AG09309 (cell line): ENCODE measurements at regions not wholly inside any gene's neighbourhood (a gene's known extent, or its start where the extent isn't known, plus 50 kb on each side); places are given as distances from the start of the nearest gene placed in this dataset.
"Not testable (repeated sequence)": the region's sequence is repeated elsewhere in the genome, so short reads cannot be mapped to it uniquely, and the experiment has no call there.

Experiments
- DNase-seq: peaks from one replicate; pipeline ENCODE4 v3.0.0-alpha.2; 2010; ENCODE audit warnings: low read depth
- H3K4me3 ChIP-seq: 2 replicates; pipeline ENCODE4 v1.5.1; 2011; ENCODE audit warnings: mild to moderate bottlenecking, low read depth, low read length, moderate library complexity; ENCODE audit not compliant: control insufficient read depth
- CTCF ChIP-seq: IDR thresholded peaks from 2 replicates; pipeline ENCODE4 v1.5.1; 2011; ENCODE audit warnings: mild to moderate bottlenecking, low read depth, low read length, inconsistent platforms; ENCODE audit not compliant: insufficient read depth, control insufficient read depth; ENCODE audit errors: missing control alignments

DNA sequence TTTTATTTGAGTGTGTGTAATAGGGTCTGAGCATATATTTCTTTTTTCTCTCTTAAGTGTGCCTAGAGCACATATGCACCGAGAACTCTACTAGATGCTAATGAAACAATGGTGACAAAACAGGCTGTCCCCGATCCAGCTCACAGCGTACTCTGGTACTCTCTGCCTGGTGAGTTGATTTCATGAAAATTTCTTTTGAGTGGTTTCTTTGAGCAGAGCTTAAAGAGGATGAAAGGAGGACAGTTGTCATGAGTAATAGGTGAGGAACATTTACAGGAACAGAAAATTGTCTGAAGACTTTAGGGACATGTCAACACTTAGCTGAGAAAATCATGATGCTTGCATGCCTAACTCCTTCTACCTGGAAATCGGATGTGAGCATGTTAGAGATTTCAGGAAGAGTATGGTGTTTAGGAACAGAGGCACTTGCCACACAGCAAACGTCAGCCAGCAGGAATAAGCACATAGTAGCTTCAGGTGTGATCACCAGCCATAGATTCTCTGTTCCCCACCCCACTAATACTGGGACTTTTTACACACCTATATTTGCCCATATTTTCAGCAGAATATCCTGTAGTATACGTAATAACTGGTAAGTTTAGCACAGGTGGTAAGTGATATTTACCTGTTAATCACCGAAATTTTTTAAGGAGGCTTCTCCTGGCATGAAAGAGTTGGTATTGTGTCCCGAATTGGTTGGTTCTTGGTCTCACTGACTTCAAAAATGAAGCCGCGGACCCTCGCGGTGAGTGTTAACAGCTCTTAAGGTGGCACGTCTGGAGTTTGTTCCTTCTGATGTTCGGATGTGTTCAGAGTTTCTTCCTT, 111.1 kb downstream of the ZNF330 start:
- no peak for TF ChIP-seq CTCF
- H3K4me3 ChIP-seq, result no peak overlapping the region
- no peak for DNase-seq

GRCh38 chr4:141332359-141333181, 111.9 kb downstream of the ZNF330 start:
- not testable (repeated sequence) for DNase-seq, H3K4me3 ChIP-seq

- H3K4me3 ChIP-seq, result peak overlapping the region; percentile 21
- DNase-seq, result peak; percentile 72
Measured at GRCh38 chr4:141333456-141334230, 112.9 kb downstream of the ZNF330 start.

GRCh38 chr4:141335166-141335565, 114.5 kb downstream of the ZNF330 start:
- TF ChIP-seq CTCF, result no peak
- DNase-seq, result no peak
- H3K4me3 ChIP-seq, result no peak overlapping the region

DNA sequence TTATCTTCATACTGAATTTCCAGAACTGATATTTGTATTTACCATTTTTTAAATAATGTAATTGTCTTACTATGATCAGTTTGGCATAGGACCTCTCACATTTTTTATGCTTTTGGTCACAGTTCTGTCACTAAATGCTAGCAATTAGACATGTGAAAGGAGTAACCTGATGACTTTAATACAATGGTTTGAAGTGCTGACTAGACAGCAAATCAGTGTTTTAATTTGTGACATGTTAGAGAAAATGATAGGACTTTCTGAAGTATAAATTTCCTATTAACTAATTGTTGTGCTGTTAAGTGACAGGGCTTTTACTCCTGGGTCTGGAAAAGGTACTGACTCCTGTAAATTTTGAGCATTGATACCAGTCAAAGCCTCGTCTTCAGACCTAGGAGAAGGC, 117.5 kb downstream of the ZNF330 start:
- H3K4me3 ChIP-seq, result no peak overlapping the region
- no peak for DNase-seq
- no peak for TF ChIP-seq CTCF

DNA sequence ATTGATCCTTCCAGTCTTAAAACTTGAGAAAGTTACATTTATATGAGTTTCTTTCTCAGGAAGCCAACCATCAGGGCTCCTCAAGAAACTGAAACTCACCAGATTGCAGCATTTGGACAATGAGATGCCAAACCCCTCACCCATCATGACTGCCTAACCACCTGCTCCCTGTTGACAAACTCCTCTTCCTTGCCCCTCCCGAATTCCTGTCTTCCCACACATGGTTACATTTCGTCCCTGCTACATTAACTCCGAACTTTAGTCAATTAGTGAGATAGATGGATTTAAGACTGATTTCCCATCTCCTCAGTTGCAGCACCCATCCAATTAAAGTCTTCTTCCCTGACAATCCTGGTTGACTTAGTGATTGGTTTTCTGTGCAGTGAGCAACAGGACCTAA, 118.7 kb downstream of the ZNF330 start:
- H3K4me3 ChIP-seq, result no peak overlapping the region
- no peak for DNase-seq
- no peak for TF ChIP-seq CTCF

DNA sequence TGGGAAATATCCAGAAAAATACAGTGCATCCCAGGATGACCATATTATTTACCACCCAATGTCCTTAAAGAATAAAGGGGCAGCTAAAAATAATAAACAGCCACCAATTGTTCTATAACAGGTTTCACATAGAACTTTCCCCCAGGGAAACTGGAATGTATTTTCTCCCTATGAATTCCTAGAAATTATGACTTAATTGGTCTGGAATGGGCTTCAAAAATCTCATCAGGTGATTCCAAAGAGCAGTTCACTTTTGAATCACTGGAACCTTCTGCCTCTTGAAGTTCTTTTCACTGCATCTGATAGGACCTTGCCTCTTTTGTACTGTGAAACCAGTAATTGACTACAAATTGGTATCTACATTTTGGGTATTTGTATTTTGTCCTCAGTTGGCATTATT, 119.3 kb downstream of the ZNF330 start:
- DNase-seq, result no peak
- H3K4me3 ChIP-seq, result no peak overlapping the region
- no peak for TF ChIP-seq CTCF
